Activated naive CD4-positive, alpha-beta T cell treated with anti-CD3 and anti-CD28 coated beads for 36 hours (primary cell): ENCODE measurements at regions not wholly inside any gene's neighbourhood (a gene's known extent, or its start where the extent isn't known, plus 50 kb on each side); places are given as distances from the start of the nearest gene placed in this dataset.
A peak's percentile ranks its signal among the peaks of the same experiment; 100 is the strongest.
"Not testable (repeated sequence)": the region's sequence is repeated elsewhere in the genome, so short reads cannot be mapped to it uniquely, and the experiment has no call there.

Experiments
- CTCF ChIA-PET: fragments of 350-600 bp; sonication (Branson Sonifier 250); formaldehyde crosslinking; loops from one replicate; lab custom pipeline; 2021; ENCODE audit warnings: antibody characterized with exemption; lab: Charles Lee
- DNase-seq: peaks from one replicate; pipeline ENCODE4 v3.0.0-alpha.2; 2020
- H3K27ac Mint-ChIP-seq: one replicate; pipeline ENCODE4 v1.8.0; 2021; ENCODE audit warnings: mild to moderate bottlenecking, mixed read lengths
- H3K27me3 Mint-ChIP-seq: one replicate; pipeline ENCODE4 v1.8.0; 2021; ENCODE audit warnings: low read depth, mixed read lengths
- H3K36me3 Mint-ChIP-seq: one replicate; pipeline ENCODE4 v1.8.0; 2021; ENCODE audit warnings: low read depth, mixed read lengths
- H3K4me1 Mint-ChIP-seq: one replicate; pipeline ENCODE4 v1.8.0; 2021; ENCODE audit warnings: low read depth, mixed read lengths
- H3K4me3 Mint-ChIP-seq: one replicate; pipeline ENCODE4 v1.8.0; 2021; ENCODE audit warnings: mild to moderate bottlenecking, moderate library complexity, mixed read lengths
- H3K9me3 Mint-ChIP-seq: one replicate; pipeline ENCODE4 v1.8.0; 2021; ENCODE audit warnings: mixed read lengths
- intact Hi-C: fragments of 100-400 bp; cut with micrococcal nuclease; formaldehyde crosslinking; loops from one replicate; pipeline ENCODE4 v1.15.1; 2023

GRCh38 chr1:224541901-224542630 lies 74.1 kb upstream of the CNIH3 start:
- Mint-ChIP-seq H3K36me3 (no peaks in the 10 kb centered on the region), H3K27me3 (no peaks in the 10 kb centered on the region), H3K27ac (no peak overlapping the region), H3K4me1 (peaks cover 16% of the 10 kb centered on the region), H3K4me3 (no peak overlapping the region), H3K9me3 (no peaks in the 10 kb centered on the region)
- CTCF ChIA-PET = interaction anchor here (1.4 kb wide), 1 partner anchor 28 kb away, joined by 4 read pairs; no protein-coding TSS in a partner anchor
- no peak for DNase-seq
- intact Hi-C loops = loop anchor here (2.0 kb wide), 2 partner anchors 43 to 83 kb away; no protein-coding TSS in a partner anchor

- peak; percentile 50 for DNase-seq
- CTCF ChIA-PET = interaction anchor here (1.1 kb wide), 1 partner anchor 28 kb away, joined by 3 read pairs; no protein-coding TSS in a partner anchor
- H3K36me3 Mint-ChIP-seq = no peaks in the 10 kb centered on the region
- no peak overlapping the region for H3K27ac Mint-ChIP-seq
- H3K4me3 Mint-ChIP-seq = no peak overlapping the region
- intact Hi-C loops = loop anchor here (2.0 kb wide), 2 partner anchors 44 to 82 kb away; no protein-coding TSS in a partner anchor
- H3K27me3 Mint-ChIP-seq = no peaks in the 10 kb centered on the region
- peaks cover 16% of the 10 kb centered on the region for H3K4me1 Mint-ChIP-seq
- H3K9me3 Mint-ChIP-seq = no peaks in the 10 kb centered on the region
Observed at GRCh38 chr1:224542783-224543440, 73.2 kb upstream of the CNIH3 start.

DNA sequence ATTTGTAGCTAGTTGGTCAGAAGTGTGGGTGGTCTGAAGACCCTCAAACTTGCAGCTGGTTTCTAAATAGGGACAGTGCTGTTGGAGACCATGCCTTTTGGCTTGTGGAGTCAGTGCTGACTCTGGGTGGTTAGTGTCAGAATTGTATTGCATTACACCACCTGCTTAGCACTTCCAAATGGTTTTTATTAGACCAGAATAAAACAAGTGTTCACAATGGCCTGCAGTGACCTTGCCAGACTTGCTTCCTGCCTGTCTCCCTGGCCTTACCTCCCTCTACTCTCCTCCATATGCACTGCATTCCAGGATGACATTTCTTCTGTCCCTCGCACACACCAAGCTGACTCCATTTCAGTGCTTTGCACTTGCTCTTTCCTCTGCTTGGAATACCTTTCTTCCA lies 72.7 kb upstream of the CNIH3 start:
- Mint-ChIP-seq H3K4me1 (peaks cover 16% of the 10 kb centered on the region), H3K9me3 (no peaks in the 10 kb centered on the region), H3K27ac (no peak overlapping the region), H3K4me3 (no peak overlapping the region), H3K27me3 (no peaks in the 10 kb centered on the region), H3K36me3 (no peaks in the 10 kb centered on the region)
- DNase-seq = no peak
- intact Hi-C loops = loop anchor here (2.0 kb wide), 2 partner anchors 45 to 81 kb away; no protein-coding TSS in a partner anchor
- CTCF ChIA-PET = interaction anchor here (0.6 to 1.1 kb wide), 2 partner anchors 29 to 105 kb away, joined by 3 to 4 read pairs; no protein-coding TSS in a partner anchor

DNA sequence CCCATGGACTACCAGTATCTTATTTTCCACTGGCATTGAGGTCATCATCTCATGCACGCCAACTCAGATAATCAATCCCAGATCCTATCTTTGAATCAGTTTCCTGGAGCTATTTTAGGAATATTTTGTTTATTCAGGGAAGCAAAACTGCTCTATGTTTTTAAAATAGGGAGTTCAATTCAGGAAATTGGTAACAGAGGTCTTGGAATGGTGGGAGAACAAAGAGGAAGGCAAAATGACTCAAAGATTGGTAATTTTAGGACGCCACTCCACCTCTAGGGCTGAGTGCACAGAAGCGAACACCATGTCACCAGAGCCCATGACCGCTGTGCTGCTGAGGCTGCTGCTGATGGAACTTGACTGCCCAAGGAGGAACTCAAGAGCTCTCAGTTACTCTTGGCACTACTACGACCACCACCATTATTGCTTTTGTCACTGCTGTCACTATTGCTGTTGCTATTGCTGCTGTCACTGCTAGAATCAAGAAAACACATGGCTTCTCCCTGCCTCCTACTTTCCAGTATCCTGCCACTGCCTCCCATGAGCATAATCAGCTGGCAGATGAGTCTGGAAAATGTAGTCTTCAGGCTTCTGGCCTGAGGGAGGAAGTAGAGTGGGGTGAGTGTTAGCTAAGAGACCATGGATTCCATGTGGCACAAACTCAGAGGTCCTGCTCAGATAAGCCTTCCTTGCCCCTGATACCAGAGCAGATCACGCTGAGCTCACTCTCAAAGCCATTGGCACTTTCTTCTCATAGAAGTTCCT lies 71.6 kb upstream of the CNIH3 start:
- Mint-ChIP-seq H3K27me3 (no peaks in the 10 kb centered on the region), H3K36me3 (no peaks in the 10 kb centered on the region), H3K4me3 (no peak overlapping the region), H3K9me3 (no peaks in the 10 kb centered on the region), H3K27ac (no peak overlapping the region), H3K4me1 (peaks cover 16% of the 10 kb centered on the region)
- CTCF ChIA-PET = interaction anchor here (0.7 to 1.3 kb wide), 4 partner anchors 31 to 309 kb away, joined by 3 to 4 read pairs (median 3); no protein-coding TSS in a partner anchor
- DNase-seq = no peak
- intact Hi-C loops = no loop called here

GRCh38 chr1:224545571-224545970 lies 70.5 kb upstream of the CNIH3 start:
- no peaks in the 10 kb centered on the region for H3K36me3 Mint-ChIP-seq
- no peaks in the 10 kb centered on the region for H3K9me3 Mint-ChIP-seq
- intact Hi-C loops = no loop called here

DNA sequence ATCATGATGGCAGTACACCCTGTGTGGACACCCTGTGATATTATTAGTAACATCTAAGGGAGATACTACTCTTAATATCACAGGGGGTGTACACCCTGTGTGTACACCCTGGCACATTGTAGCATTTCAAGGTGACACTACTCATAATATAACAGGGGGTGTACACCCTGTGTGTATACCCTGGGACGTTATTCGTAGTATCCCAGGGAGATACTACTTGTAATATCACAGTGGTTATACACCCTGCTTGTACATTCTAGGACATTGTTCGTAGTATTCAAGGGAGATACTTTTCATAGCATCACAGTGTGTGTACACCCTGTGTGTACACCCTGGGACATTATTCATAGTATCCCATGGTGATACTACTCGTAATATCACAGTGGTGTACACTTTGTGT lies 67.4 kb upstream of the CNIH3 start:
- CTCF ChIA-PET = no interaction called here
- H3K9me3 Mint-ChIP-seq = peaks cover 1% of the 10 kb centered on the region
- DNase-seq = no peak
- no peaks in the 10 kb centered on the region for H3K4me1 Mint-ChIP-seq
- no peak overlapping the region for H3K27ac Mint-ChIP-seq
- H3K36me3 Mint-ChIP-seq = no peaks in the 10 kb centered on the region
- intact Hi-C loops = no loop called here
- no peak overlapping the region for H3K4me3 Mint-ChIP-seq
- no peaks in the 10 kb centered on the region for H3K27me3 Mint-ChIP-seq

More at GRCh38 chr1:224545571-224545970, 70.5 kb upstream of the CNIH3 start:
- no peak for DNase-seq
- Mint-ChIP-seq H3K4me1 (peaks cover 16% of the 10 kb centered on the region), H3K27ac (no peak overlapping the region), H3K27me3 (no peaks in the 10 kb centered on the region), H3K4me3 (no peak overlapping the region)
- CTCF ChIA-PET = interaction anchor here (0.6 to 1.3 kb wide), 5 partner anchors 32 to 308 kb away, joined by 3 to 4 read pairs (median 3); no protein-coding TSS in a partner anchor

DNA sequence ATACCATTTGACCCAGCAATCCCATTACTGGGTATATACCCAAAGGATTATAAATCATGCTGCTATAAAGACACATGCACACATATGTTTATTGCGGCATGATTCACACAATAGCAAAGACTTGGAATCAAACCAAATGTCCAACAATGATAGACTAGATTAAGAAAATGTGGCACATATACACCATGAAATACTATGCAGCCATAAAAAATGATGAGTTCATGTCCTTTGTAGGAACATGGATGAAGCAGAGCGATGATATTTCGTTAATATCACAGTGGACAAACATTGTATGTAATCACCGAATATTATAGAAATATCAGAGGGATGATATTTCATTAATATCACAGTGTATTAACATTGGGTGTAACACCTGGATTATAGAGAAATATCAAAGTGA lies 64.9 kb upstream of the CNIH3 start:
- H3K27ac Mint-ChIP-seq, H3K27me3 Mint-ChIP-seq, intact Hi-C loops, H3K9me3 Mint-ChIP-seq, CTCF ChIA-PET, H3K4me3 Mint-ChIP-seq, H3K36me3 Mint-ChIP-seq, DNase-seq, H3K4me1 Mint-ChIP-seq: not testable (repeated sequence)

DNA sequence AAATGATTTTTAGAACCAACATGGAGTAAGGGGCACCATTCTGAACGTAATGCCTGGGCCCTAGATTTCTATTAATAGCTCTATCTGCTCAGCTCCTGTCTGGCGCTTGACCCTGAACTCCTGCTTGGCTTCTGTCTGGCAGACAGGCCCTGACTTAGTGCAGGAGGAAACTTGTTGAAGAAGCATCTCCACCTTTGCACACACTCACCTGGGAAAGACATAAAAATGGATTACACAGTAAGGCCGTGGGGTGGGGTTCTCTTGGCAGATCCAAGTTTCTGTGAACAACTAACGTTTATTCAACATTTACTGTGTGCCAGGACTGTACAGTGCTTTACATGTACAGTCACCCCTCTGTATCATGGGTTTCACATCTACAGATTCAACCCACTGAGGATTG lies 62.1 kb upstream of the CNIH3 start:
- Mint-ChIP-seq H3K4me3 (no peak overlapping the region), H3K4me1 (no peaks in the 10 kb centered on the region), H3K9me3 (peaks cover 1% of the 10 kb centered on the region), H3K27ac (no peak overlapping the region), H3K36me3 (no peaks in the 10 kb centered on the region), H3K27me3 (no peaks in the 10 kb centered on the region)
- CTCF ChIA-PET = no interaction called here
- intact Hi-C loops = no loop called here
- no peak for DNase-seq

GRCh38 chr1:224554620-224555259 lies 61.4 kb upstream of the CNIH3 start:
- H3K36me3 Mint-ChIP-seq = no peaks in the 10 kb centered on the region
- peaks cover 1% of the 10 kb centered on the region for H3K9me3 Mint-ChIP-seq
- intact Hi-C loops = no loop called here
- H3K4me1 Mint-ChIP-seq = no peaks in the 10 kb centered on the region
- no peak overlapping the region for H3K27ac Mint-ChIP-seq
- DNase-seq = no peak
- H3K4me3 Mint-ChIP-seq = no peak overlapping the region
- H3K27me3 Mint-ChIP-seq = no peaks in the 10 kb centered on the region
- CTCF ChIA-PET = interaction anchor here (1.1 kb wide), 1 partner anchor 41 kb away, joined by 3 read pairs; no protein-coding TSS in a partner anchor

DNA sequence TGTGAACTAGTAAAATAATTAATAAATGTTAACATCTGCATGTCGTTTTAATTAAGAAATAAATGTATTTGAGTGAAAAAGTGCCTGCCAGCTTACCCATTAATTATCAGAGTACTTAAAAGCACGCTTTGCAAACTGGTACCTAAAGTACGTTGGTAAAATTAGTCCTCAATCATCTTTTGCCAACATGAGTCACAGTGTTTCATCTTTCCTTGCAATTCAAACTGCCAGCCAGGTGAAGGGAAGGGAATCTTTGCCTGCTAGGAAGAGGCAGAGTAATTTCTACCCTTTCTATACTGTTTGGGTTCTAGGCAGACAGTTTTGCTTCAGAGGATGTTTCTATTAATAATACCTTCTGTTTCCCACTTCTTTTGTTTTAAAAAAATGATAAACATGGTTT lies 57.2 kb upstream of the CNIH3 start:
- Mint-ChIP-seq H3K4me3 (no peak overlapping the region), H3K27me3 (no peaks in the 10 kb centered on the region), H3K9me3 (no peaks in the 10 kb centered on the region), H3K36me3 (no peaks in the 10 kb centered on the region), H3K27ac (no peak overlapping the region), H3K4me1 (no peaks in the 10 kb centered on the region)
- CTCF ChIA-PET = interaction anchor here (0.6 kb wide), 1 partner anchor 57 kb away, joined by 3 read pairs; the partner anchor contains the start of gene CNIH3
- no peak for DNase-seq
- intact Hi-C loops = no loop called here

DNA sequence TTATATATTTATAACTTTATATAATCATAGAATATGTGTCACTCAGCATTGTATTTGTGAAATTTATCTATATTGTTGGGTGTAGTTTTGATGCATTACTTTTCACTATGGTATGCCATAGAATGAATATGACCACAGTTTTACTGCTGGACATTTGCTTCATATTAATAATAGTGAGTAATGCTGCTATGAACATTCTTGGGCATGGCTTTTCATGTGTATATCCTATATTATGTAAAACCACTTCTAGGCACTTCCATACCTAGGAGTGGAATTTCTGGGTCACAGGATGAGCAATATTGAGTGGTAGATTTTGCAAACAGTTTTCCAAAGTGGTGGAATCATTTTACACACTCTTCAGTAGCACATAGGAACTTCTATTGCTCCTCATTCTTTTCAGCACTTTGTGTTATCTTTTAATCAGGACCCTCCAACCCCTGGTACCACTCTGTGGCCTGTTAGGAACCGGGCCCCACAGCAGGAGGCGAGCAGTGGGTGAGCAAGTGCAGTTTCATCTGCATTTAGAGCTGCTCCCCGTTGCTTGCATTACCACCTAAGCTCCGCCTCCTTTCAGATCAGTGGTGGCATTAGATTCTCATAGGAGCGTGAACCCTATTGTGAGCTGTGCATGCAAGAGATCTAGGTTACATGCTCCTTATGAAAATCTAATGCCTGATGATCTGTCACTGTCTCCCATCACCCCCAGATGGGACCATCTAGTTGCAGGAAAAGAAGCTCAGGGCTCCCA lies 56.0 kb upstream of the CNIH3 start:
- Mint-ChIP-seq H3K36me3 (no peaks in the 10 kb centered on the region), H3K4me1 (no peaks in the 10 kb centered on the region), H3K4me3 (no peak overlapping the region), H3K27ac (no peak overlapping the region), H3K9me3 (no peaks in the 10 kb centered on the region), H3K27me3 (no peaks in the 10 kb centered on the region)
- intact Hi-C loops = no loop called here
- CTCF ChIA-PET = no interaction called here
- DNase-seq = no peak
